GM13976 (cell line): ENCODE measurements at regions not wholly inside any gene's neighbourhood (a gene's known extent, or its start where the extent isn't known, plus 50 kb on each side); places are given as distances from the start of the nearest gene placed in this dataset.

Experiments
- DNase-seq: peaks from one replicate; pipeline ENCODE4 v3.0.0; 2012; ENCODE audit warnings: low spot score
- in situ Hi-C: fragments of 300-500 bp; cut with MboI; formaldehyde crosslinking; loops from one replicate; pipeline ENCODE4 v1.12.0; 2022; ENCODE audit warnings: low sequenced_read_pairs, mixed read lengths, inconsistent platforms; ENCODE audit not compliant: unreplicated experiment
- TF ChIP-seq, protein P1 (sequence below): IDR thresholded peaks from 2 replicates; pipeline ENCODE4 v1.5.1; 2012; ENCODE audit warnings: borderline replicate concordance, mild to moderate bottlenecking; ENCODE audit not compliant: insufficient read depth; ENCODE audit errors: extremely low read depth, missing control alignments, control extremely low read depth

DNA sequence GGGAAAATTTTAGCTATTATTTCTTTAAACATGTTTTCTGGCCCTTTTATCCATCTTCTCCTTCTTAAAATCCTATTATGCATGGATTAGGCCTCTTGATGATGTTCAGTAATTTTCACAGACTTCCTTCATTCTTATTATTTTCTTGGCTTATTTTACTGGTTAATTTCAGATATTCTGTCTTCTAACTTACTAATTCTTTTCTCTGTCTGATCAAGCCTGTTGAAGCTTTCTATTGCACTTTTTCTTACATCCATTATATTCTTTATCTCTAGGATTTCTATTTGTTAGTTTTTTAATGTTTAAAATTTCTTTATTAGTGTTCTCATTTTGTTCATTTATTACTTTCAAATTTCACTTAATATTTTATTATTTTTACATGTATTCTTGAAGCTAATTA, 105.3 kb upstream of the GALNT13 start:
- in situ Hi-C loops: no loop called here
- no peak for DNase-seq
- TF ChIP-seq, protein P1, sequence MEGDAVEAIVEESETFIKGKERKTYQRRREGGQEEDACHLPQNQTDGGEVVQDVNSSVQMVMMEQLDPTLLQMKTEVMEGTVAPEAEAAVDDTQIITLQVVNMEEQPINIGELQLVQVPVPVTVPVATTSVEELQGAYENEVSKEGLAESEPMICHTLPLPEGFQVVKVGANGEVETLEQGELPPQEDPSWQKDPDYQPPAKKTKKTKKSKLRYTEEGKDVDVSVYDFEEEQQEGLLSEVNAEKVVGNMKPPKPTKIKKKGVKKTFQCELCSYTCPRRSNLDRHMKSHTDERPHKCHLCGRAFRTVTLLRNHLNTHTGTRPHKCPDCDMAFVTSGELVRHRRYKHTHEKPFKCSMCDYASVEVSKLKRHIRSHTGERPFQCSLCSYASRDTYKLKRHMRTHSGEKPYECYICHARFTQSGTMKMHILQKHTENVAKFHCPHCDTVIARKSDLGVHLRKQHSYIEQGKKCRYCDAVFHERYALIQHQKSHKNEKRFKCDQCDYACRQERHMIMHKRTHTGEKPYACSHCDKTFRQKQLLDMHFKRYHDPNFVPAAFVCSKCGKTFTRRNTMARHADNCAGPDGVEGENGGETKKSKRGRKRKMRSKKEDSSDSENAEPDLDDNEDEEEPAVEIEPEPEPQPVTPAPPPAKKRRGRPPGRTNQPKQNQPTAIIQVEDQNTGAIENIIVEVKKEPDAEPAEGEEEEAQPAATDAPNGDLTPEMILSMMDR: no peak

DNA sequence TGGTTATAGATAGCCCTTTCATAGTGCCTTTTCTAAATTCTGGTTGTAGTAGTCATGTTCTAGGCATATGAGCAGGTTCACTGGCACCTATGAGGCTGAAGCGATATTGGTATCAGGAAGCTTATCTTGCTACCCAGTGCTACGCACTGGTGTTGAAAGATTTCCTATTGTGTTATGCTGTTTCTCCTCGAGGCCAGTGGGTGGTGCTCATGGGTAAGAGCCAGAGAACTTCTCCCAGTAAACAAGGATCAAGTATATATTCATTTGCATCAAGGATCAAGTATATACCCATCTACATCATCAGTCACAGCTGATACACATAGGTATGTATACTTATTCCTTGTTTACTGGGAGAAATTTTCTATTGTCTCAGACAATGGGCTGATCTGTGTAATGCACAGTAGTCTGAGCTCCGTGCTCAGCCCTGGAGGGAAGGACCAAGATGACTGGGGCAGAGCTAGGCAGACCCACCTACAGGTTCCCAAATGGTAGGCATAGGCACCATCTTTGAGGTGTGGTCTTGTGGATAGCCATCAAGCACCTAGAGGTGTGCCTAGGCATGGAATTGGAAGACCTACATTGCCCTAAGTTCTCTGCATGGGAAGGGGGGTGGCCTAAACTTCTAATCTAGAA, 101.2 kb upstream of the GALNT13 start:
- in situ Hi-C loops: no loop called here
- no peak for DNase-seq
- TF ChIP-seq, protein P1: no peak

DNA sequence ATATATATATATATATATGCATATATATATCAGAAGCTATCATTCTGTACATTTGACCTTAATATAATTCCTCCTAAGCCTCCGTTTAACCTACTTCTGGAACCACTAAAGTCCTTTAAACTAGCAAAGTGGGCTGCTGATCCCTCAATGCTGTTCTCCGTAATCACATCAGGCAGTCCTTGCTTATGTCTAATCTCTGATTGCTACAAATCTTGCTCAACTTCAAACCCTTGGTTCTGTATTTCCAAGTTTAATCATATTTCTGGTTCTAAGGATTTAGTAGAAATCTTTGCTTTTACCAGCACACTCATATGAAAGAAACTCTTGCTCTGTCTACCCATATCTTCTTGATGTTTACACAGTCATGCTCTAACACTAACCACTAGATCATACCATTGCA, 91.5 kb upstream of the GALNT13 start:
- TF ChIP-seq, protein P1: no peak
- no peak for DNase-seq
- in situ Hi-C loops: no loop called here

DNA sequence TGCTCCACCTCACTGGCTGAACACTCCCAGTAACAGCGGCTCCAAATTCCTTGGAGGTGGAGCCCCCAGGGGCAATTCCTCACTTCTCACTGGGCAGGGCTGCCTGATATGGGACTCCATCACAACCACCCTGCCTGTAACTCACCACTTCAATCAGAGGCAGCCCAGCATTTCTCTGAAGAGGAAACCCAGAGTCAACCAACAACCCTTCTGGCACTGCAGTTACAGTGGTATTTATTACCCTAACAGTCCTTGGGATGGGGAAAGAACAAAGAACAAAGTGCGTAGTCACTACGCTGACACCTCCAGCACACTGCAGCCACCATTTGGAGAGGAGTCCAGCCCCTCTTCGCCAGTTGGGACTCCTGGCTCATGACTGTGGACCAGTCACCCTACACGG, 85.7 kb upstream of the GALNT13 start:
- no peak for DNase-seq
- TF ChIP-seq, protein P1: no peak
- in situ Hi-C loops: no loop called here

DNA sequence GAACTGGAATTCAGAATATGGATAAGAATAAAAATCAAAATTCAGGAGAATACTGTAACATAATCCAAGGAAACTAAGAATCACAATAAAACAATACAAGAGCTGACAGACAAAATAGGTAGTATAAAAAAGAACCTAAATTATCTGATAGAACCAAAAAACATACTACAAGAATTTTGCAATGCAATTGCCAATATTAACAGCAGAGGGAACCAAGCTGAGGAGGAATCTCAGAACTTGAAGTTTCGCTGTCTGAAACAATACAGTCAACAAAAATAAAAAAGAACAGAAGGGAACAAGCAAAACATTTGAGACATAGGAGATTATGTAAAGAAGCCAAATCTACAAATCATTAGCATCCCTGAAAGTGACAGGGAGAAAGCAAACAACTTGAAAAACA, 84.1 kb upstream of the GALNT13 start:
- TF ChIP-seq, protein P1: no peak
- DNase-seq: no peak
- in situ Hi-C loops: no loop called here

DNA sequence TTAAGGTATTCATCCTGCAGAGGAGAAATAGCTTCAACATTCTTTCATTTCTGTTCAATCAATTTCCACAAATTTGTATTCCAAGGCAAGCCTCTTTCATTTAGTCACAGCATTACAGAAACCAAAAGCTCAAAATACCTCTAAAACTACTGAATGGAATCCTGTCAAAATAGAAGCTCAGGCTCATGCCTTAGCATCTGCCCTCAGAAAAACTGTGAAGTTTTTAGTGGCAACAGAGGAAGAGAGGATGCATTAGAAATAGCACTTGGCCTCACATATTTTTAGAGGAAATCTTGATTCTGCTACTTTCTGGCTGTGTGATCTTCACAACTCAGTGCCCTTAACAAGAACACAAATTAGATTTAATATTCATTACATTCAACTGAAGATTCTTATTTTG, 69.1 kb upstream of the GALNT13 start:
- TF ChIP-seq, protein P1: no peak
- in situ Hi-C loops: no loop called here
- DNase-seq: no peak

DNA sequence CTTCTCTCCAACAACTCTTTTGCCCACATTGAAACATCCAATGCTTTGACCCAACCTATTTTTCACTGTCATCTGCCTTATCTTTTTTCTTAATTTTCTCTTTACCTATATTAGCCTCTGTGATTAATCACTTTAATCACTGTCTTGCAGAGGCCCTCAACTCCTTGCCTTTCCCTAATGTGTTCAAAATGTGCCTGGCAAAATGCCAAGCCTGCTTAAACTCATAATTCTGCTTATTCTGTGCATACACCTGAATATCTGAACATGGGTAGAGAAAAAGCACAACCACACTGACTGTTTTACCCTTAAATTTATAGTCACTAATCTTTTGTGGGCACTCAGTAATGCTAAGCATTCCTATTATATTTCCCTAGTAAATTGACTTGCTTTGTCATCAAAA, 63.0 kb upstream of the GALNT13 start:
- DNase-seq: no peak
- TF ChIP-seq, protein P1: no peak
- in situ Hi-C loops: no loop called here
